HG03442 (cell line): ENCODE measurements at regions not wholly inside any gene's neighbourhood (a gene's known extent, or its start where the extent isn't known, plus 50 kb on each side); places are given as distances from the start of the nearest gene placed in this dataset.
"Not testable (repeated sequence)": the region's sequence is repeated elsewhere in the genome, so short reads cannot be mapped to it uniquely, and the experiment has no call there.

ENCODE experiments used
- ATAC-seq: cut with Tn5 transposase; IDR thresholded peaks from one replicate; pipeline ENCODE4 v1.9.1; 2021; ENCODE audit warnings: mild to moderate bottlenecking, moderate library complexity; ENCODE audit not compliant: unreplicated experiment

DNA sequence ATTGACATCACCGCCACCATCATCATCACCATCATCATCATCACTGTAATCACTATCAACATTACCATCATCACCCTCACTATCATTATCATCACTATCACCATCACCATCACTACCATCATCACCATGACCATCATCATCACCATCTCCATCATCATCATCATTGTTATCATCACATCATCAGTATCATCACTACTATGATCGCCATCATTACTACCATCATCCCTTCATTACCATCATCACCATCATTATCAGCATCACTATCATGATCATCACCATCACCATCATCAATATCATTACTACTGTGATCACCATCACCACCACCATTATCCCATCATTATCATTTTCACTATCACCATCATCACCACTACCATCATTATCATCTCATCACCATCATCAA is 368.3 kb downstream of the SEC14L1 start:
- ATAC-seq = no peak

DNA sequence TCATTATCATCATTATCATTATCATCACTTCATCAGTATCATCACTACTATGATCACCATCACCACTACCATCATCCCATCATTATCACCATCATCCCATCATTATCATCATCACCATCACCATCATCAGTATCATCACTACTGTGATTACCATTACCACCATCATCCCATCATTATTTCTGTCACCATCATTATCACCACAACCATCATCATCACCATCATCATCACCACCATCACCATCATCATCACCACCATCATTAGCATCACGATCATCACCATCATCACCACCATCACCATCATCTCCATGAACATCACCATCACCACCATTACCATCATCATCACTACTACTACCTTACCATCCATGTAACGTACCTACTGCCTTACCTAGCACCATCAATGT is 368.8 kb downstream of the SEC14L1 start:
- no peak for ATAC-seq

DNA sequence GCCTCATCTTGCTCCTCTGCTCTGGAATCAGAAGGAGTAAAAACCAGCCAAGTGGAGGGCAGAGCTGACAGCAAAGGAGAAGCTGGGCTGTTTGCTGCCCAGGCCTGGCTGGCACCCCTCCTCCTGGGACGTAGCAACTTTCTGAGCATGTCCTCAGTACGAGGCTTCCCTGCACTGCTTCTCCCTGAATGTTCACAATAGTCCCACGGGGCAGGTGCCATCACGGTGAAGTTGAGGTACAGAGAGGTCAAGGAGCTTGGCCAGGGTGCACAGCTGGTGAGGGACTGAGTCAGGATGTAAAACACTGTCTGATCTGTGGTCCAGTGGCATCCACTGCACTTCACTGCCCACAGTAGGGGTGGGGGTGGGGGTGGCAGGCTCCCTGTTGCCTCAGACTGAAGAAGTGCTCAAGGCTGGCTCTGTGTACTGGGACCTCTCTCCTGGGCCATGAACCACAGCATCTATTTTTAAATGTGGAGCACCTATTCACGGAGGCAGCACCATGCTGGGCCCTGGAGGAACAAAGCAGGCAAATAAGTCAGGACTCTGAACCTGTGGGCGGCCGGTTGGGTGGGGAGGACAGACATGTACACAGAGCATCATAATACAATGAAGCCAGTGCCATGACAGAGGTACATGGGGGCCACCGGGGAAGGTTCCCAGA is 369.5 kb downstream of the SEC14L1 start:
- no peak for ATAC-seq

DNA sequence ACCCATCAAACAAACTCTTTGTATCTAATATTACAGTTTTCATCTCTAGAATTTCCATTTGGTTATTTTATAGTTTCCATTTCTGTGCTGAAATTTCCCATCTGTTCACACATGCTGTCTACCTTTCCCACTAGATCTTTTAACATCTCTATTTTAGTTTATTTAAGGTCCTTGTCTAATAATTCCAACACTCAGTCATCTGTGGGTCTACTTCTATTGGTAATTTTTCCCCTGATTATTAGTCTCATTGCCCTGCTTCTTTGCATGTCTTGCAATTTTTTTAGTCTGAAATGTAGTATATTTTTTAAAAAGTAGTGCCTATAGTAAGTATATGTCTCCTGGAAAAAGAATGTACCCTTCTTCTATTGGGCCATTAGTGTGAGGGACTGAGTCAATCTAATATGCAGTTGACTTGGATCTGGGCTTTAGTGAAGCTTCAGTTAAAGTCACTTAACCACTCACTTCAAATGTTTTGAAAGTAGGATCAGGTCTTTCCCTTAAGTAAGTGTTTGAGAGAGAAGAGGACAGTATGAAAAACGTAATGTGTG is 370.8 kb downstream of the SEC14L1 start:
- ATAC-seq = no peak

DNA sequence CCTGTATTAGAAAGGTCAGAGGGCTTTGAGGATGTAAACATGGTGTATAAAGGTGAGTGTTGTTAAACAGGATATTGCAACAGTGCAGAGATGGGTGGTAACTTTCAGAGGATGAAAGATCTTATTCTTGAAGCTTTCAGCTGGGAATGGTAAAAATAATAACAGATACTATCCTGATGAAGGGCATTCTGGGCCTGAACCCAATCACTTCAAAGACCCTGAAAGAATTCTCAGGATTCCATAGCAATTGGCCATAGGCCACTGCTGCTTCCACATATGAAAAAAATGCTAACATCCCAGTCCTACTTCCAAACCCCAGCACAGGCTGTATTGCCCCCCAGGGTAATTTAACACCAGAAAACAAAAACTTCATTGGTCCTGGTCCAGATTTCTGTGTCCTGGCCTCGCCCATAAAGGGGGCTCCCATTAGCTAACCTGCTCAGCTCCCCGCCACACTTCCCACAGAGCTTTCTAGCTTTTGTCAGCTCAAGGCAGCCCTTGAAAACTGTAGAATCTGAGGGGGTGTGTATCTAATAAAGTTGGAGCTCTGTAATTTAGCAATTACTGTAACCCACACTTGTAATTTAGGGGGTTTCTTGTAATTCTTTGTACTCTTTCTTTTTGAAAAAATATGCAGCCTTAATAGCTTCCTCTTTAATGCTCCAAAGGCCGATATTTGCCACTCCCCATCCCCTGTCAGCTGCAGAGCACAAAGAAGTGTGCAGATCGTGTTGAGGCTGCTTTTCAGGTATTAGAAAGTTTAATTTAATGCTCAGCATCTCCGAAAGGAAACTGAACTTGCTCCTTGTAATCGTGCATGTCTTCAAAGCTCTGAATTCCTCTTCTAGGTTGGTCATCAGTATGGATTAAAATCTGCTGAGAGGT is 371.5 kb downstream of the SEC14L1 start:
- ATAC-seq = no peak

DNA sequence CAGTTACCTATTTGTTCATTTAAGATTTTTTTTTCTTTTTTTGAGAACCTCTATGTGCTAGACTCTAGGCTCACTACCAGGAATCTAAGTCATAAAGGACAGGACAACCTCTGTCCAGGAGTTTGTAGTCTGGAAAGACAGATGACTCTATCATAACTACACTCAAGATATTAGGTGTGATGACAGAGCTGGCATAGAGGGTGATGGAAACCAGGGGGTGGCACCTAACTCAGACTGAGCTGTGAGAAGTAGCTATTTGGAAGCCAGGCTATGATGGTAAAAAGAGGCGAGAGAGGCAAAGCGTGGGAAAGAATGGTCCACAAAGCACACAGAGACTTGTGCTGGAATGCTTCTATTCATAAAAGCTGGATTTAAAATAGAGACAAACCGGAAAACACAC is 372.3 kb downstream of the SEC14L1 start:
- no peak for ATAC-seq

DNA sequence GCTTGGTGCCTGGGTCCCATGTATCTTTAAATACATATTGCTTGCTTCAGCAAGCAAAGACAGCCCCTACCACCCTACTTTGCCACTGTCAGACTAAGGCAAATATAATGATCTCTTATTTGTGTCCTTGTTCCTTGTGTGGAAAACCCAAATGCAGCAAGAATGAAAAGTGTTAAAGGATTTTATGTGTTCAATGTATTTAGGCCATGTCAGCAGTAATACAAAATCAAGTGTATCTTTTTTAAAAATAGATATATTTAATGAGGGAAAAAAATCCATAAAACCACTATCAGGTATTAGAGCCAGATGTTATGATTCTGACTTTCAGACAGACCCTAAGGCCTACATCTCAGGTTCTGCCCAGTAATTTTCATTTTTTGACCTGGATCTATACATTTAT is 374.5 kb downstream of the SEC14L1 start:
- ATAC-seq = no peak

DNA sequence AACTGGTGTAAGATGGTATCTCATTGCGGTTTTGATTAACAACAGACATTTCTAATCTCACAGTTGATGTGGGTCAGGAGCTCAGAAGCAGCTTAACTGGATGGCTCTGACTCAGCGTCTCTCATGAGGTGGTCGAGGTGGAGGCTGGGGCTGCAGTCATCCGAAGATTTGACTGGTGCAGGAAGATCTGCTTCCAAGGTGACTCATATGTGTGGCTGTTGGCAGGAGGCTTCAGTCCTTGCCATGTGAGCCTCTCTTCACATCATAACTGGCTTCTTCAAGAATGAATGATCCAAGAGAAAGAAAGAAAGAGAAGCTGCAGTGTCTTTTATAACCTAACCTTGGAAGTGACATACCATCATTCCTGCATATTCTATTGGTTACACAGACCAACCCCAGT is 376.1 kb downstream of the SEC14L1 start:
- ATAC-seq = no peak

DNA sequence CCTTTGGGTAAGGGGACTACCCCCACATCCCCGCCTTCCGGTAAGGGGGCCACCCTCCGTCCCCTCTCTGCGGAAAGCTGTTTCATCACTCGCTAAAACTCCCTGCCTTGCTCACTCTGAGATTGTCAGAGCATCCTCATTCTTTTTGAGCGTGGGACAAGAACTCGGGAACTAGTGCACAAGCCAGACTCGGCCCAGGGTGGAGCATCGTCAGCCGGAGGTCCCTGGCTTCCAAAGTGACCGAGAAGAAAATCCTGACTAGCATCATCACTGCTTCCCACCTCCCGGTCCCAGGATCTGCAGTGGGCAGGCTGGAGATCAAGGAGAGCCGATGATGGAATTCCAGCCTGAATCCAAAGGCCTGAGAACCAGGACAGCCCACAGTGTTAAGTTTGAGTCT is 380.3 kb downstream of the SEC14L1 start:
- ATAC-seq = no peak

DNA sequence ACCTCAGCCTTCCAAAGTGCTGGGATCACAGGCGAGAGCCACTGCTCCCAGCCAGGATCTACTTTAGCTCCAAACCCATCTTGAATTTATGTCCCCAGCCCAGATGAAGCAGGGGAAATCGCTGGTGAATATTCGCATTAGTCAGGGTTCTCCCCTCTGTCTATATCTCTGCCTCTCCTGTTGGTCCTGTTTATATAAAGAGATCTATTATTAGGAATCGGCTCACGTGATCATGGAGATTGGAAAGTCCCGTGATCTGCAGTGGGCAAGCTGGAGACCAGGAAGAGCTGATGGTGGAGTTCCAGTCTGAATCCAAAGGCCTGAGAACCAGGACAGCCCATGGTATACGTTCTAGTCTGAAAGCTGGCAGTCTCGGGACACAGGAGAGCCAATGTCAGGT is 382.8 kb downstream of the SEC14L1 start:
- ATAC-seq = no peak

DNA sequence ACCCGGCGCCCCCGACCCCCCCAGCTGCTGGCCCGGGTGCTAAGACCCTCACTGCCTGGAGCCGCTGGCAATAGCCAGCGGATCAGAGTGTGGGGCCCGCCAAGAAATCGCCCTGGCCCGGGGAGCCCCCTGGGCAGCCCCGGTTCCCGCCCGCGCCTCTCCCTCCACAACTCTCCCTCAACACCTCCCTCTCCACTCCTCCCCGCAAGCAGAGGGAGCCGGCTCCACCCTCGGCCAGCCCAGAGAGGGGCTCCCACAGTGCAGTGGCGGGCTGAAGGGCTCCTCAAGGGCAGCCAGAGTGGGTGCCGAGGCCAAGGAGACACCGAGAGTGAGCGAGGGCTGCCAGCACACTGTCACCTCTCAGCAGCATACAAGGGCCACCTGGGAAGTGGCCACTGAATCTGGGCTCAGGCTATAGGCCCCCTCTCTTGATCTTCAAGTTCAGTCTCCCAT is 385.5 kb downstream of the SEC14L1 start:
- no peak for ATAC-seq

DNA sequence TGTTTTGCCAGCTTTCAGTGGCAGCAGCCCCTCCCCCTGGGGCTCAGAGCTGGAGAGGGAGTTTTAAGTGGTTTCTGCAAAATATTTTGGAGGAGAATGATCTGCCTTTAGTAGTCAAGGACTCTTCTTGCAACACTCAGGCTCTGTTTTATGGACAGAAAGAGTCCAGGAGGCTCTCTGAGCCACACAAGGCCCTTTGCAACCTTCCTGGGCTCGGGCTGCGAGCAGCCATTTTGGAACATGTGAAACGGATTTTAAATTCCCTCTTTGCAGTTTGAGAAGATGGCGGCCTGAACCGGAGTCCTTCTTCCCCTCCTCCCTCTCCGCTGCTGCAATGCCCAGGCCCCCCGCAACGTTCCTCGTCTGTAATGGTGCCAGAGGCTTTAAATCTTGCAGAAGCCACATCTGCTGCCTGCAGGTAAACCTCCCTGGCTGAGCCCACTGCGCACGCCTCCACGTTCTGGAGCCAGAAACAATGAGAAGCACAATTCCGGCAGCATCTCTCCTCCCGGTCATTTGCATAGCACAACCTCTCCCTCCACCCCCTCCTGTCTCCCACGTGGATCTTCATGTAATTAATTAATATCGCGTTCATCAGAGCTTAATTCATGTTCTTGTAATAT is 386.1 kb downstream of the SEC14L1 start:
- ATAC-seq = no peak

DNA sequence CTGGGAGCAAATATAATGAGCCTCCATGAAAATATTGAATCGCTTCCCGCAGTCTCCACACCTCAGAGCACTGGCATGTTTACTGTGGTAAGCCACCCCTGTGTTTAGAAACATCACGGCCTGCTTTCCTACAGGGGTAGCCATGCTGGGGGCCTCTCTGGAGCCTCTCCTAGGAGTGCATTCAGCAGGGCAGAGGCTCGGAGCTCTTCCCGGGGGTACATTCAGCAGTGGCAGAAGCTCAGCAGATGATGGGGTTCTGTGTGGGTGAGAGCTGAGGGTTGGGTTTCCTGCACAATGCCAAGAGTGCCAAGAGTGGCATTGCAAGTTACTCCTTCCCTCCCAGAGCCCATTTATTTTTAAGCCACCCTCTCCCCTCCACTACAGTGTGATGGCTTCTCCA is 386.6 kb downstream of the SEC14L1 start:
- ATAC-seq = no peak

DNA sequence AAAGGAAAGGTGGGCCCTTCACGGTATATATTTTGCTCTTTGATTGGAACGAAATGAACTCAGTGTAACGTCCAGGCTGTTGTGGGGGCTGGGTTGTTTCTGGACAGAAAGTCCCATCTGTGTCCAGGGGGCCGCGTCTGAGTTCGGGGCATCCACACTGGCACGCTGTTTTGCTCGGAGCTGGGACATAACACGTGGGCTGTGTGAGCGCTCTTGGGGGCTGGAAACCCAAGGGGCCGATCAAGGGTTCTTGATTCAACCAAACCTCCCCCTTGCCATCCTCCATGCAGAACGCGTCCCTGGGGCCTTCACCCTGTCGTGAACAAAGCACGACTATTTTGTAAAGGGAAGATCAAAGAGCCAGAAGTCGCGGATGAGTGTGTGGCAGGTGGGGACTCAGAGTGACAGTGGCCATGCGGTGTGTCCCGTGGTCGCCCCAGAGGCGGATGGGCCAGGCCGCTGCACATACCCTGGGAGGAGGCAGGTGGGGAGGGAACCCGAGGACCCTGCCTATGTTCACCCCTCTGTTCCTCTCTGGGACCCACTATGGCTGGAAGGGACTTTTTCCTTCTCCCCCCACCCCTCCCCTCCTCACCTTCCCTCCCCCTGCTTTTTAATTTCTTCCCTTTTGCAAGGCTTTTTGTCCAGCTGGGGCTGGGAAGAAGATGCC is 387.2 kb downstream of the SEC14L1 start:
- ATAC-seq = no peak

DNA sequence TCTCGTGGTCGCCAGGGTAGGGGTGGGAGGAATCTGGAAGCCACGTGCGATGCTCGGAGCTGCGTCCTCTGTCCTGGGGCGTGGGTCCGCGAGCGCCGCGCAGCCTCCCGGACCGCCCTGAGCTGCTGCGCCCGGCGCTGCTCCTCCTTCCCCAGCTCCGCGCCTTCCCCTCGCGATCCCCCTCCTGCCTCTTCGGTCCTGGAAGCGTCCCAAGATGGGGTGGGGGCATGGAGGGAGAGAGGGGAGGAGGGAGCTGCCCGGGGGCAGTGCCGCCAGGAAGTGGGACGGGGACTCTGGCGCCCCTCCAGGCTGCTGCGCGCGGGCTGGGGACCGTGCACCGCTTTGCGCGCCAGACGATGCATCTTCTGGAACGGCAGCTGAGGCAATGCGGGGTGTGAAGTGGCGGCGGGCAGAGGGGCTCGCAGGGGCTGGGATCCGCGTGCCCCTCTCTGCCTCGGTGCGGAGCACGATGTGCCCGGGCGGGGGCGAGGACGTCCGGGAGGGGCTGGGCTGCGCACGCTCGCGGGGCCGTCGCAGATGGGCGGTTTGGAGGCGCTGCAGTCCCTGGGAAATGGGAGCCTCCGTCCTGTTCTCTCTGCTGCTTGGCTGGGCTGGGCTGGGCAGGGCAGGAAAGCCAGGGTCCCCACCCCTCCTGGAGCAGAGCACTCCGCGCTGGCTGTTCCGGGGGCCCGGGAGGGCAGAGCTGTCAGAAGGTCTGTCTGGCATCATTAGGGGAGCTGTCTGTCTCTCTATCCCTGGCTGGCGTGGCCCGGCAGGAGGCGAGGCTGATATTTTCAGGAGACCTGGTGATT is 388.0 kb downstream of the SEC14L1 start:
- ATAC-seq = no peak

DNA sequence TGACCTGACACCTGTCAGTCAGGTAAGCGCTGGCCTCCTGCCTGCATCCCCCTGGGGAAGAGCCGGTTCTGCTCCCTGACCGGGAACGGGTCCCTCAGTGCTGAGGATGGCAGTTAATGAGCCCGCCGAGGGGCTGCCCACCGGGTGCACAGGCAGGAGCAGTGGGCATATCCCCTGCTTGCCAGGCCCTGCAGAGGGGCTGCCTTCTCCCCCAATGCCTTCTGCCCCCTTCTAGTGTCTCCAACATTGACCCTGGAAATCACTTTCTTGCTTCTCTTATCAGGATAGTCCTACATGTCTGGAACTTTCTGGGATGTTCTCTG is 388.5 kb downstream of the SEC14L1 start:
- ATAC-seq = no peak

DNA sequence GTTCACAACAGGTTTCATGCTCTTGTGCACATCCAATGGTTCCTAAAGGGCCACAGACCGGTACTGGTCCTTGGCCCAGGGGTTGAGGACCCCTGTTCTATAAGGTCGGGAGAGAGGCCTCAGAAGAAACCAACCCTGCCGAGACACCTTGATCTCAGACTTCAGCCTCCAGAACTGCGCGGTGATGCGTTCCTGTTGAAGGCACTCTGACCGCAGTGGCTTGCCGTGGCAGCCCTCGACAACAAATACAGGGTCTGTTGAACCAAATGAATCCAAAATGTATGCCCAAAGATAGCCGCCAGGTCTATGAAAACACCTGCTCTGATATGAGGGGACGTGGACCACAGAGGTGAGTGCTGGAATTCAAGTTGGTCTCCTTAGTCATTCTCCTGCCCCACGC is 389.8 kb downstream of the SEC14L1 start:
- ATAC-seq = no peak

DNA sequence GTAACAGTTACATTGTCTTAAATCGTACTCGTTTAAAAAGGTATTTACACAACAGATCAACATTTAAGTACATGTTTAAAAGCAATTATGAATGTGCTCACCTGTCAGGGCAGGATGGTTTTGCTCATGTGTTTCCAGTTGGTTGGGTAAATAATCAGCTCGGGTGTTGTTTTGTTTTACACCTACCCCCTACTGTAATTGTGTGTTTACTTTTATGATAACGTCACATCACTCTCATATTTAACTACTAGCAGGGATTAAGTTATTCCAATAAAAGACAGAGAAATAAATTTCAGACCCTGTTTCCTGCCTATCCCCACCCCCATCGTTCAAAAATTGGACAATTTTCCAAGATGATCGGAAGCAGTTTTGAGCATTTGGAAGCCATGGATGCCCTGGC is 390.2 kb downstream of the SEC14L1 start:
- ATAC-seq = no peak

DNA sequence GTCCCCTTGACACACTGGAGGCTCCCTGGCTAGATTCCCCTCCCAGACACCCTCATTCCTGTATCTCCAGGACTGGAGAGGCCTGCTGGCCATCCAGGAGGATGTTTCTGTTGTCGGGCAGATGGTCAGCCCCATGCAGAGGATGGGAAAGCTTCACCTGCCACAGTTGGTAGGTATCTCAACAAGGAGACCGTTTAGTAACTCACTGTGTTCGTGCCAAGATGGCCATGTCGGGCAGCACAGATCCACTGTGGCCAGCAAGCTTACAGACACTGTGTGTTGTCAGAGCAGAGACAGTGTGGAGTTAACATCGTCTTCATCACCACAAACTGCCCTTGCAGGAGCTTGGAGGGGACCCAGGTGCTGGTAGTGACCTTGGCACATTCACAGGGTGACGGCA is 390.9 kb downstream of the SEC14L1 start:
- ATAC-seq = no peak

DNA sequence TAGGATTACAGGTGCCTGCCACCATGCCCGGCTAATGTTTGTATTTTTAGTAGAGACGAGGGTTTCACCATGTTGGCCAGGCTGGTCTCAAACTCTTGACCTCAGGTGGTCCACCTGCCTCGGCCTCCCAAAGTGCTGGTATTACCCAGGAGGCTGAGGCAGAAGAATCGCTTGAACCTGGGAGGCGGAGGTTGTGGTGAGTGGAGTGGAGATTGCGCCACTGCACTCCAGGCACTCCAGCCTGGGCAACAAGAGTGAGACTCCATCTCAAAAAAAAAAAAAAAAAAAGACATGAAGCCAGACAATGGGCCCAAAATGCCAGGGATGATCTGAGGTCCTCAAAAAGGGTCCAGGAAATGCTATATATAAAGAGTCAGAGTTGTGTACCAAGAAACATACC is 392.9 kb downstream of the SEC14L1 start:
- not testable (repeated sequence) for ATAC-seq
